Prostate gland (tissue), 2 donors: ENCODE measurements at regions not wholly inside any gene's neighbourhood (a gene's known extent, or its start where the extent isn't known, plus 50 kb on each side); places are given as distances from the start of the nearest gene placed in this dataset.

Experiments used
- DNase-seq: peaks from one replicate; pipeline ENCODE4 v3.0.0-alpha.2; 2019; ENCODE audit warnings: low spot score
- H3K27ac ChIP-seq, 2 donors: fragments of 200-600 bp; sonication (generic); 2 replicates each; pipeline ENCODE4 v1.5.1; 2017 to 2019
- H3K27me3 ChIP-seq: fragments of 200-600 bp; sonication (generic); replicated peaks from 2 replicates; pipeline ENCODE4 v1.5.1; 2019; ENCODE audit not compliant: insufficient read depth
- H3K36me3 ChIP-seq, 2 donors: fragments of 200-600 bp; sonication (generic); 1 replicate in 1 of 2; 2 replicates in 1 of 2; pipeline versions ENCODE4 v1.5.1 to v1.8.1; 2017 to 2019
- H3K4me1 ChIP-seq: fragments of 200-600 bp; sonication (generic); replicated peaks from 2 replicates; pipeline ENCODE4 v1.5.1; 2019
- H3K4me3 ChIP-seq, 2 donors: fragments of 200-600 bp; sonication (generic); 2 replicates each; pipeline ENCODE4 v1.5.1; 2017 to 2019
- H3K9me3 ChIP-seq: fragments of 200-600 bp; sonication (generic); 2 replicates; pipeline ENCODE4 v1.5.1; 2017
- CTCF ChIP-seq, 4 experiments: fragments of 200-600 bp in 2 of 4; fragments of 450-650 bp in 2 of 4; sonication (generic) in 2 of 4; IDR thresholded peaks; 1 replicate in 3 of 4; 2 replicates in 1 of 4; pipeline ENCODE4 v1.5.1; 2016 to 2019; ENCODE audit warnings: antibody characterized with exemption in 4 of 4, mild to moderate bottlenecking in 2 of 4, moderate library complexity in 2 of 4
- POLR2A ChIP-seq: fragments of 450-650 bp; IDR thresholded peaks from one replicate; pipeline ENCODE4 v1.6.1; 2016; ENCODE audit warnings: antibody characterized with exemption, mild to moderate bottlenecking
- POLR2AphosphoS5 ChIP-seq: sonication (generic); formaldehyde crosslinking; IDR thresholded peaks from one replicate; pipeline ENCODE4 v1.6.1; 2017; ENCODE audit warnings: antibody characterized with exemption
- WGBS: methylation state at CpG from one replicate; pipeline ENCODE4 v1.1.5; 2018; 5-methylcytosine and 5-hydroxymethylcytosine counted together
- intact Hi-C: fragments of 100-400 bp; cut with DNase I; formaldehyde crosslinking; loops from one replicate; pipeline ENCODE4 v1.14.2; 2022

GRCh38 chr1:220970311-220970710, 91.1 kb downstream of the HLX start:
- intact Hi-C loops: no loop called here
- TF ChIP-seq CTCF (IDR thresholded peaks at IDR 0.05) (no peak), POLR2A (no peak), POLR2AphosphoS5 (no peak)
- Histone ChIP-seq H3K9me3 (no peaks in the 10 kb centered on the region), H3K4me1 (no peaks in the 10 kb centered on the region), H3K27me3 (no peaks in the 10 kb centered on the region), H3K27ac (no peak overlapping the region), H3K36me3 (no peaks in the 10 kb centered on the region), H3K4me3 (no peak overlapping the region)
- WGBS: 68% methylated on average over 4 of the region's 4 CpGs
- DNase-seq: no peak

GRCh38 chr1:220971221-220971620, 92.0 kb downstream of the HLX start:
- intact Hi-C loops: no loop called here
- no peak for TF ChIP-seq POLR2AphosphoS5
- TF ChIP-seq POLR2A: no peak
- no peak for TF ChIP-seq CTCF (IDR thresholded peaks at IDR 0.05)

GRCh38 chr1:220974431-220974830, 95.2 kb downstream of the HLX start:
- H3K9me3 ChIP-seq: no peaks in the 10 kb centered on the region
- DNase-seq: no peak
- H3K36me3 ChIP-seq: no peaks in the 10 kb centered on the region
- H3K27ac ChIP-seq: no peak overlapping the region
- 86% methylated on average over 1 of the region's 1 CpG for WGBS
- intact Hi-C loops: no loop called here
- H3K4me3 ChIP-seq: no peak overlapping the region
- no peak for TF ChIP-seq CTCF (IDR thresholded peaks at IDR 0.05)
- TF ChIP-seq POLR2AphosphoS5: no peak
- TF ChIP-seq POLR2A: no peak
- H3K27me3 ChIP-seq: no peaks in the 10 kb centered on the region
- H3K4me1 ChIP-seq: no peaks in the 10 kb centered on the region

More at GRCh38 chr1:220971221-220971620, 92.0 kb downstream of the HLX start:
- H3K9me3 ChIP-seq: no peaks in the 10 kb centered on the region
- H3K4me3 ChIP-seq: no peak overlapping the region
- DNase-seq: no peak
- H3K27ac ChIP-seq: no peak overlapping the region
- no peaks in the 10 kb centered on the region for H3K36me3 ChIP-seq
- 88% methylated on average over 5 of the region's 5 CpGs for WGBS
- no peaks in the 10 kb centered on the region for H3K4me1 ChIP-seq
- no peaks in the 10 kb centered on the region for H3K27me3 ChIP-seq

- H3K4me3 ChIP-seq: no peak overlapping the region
- DNase-seq: no peak
- no peaks in the 10 kb centered on the region for H3K27me3 ChIP-seq
- no peak for TF ChIP-seq POLR2A
- no peak for TF ChIP-seq POLR2AphosphoS5
- TF ChIP-seq CTCF (IDR thresholded peaks at IDR 0.05): no peak
- intact Hi-C loops: no loop called here
- H3K4me1 ChIP-seq: no peaks in the 10 kb centered on the region
- no peaks in the 10 kb centered on the region for H3K36me3 ChIP-seq
- 44% methylated on average over 3 of the region's 3 CpGs for WGBS
- no peak overlapping the region for H3K27ac ChIP-seq
- H3K9me3 ChIP-seq: no peaks in the 10 kb centered on the region
These were observed 97.1 kb downstream of the HLX start for GRCh38 chr1:220976390-220976789.

GRCh38 chr1:220979371-220979770, 100.1 kb downstream of the HLX start:
- intact Hi-C loops: no loop called here
- no peak for DNase-seq
- Histone ChIP-seq H3K9me3 (no peaks in the 10 kb centered on the region), H3K27ac (no peak overlapping the region), H3K4me3 (no peak overlapping the region), H3K4me1 (no peaks in the 10 kb centered on the region), H3K27me3 (no peaks in the 10 kb centered on the region), H3K36me3 (no peaks in the 10 kb centered on the region)
- WGBS: 84% methylated on average over 3 of the region's 3 CpGs
- TF ChIP-seq POLR2A (no peak), CTCF (IDR thresholded peaks at IDR 0.05) (no peak), POLR2AphosphoS5 (no peak)
